Sigmoid colon (tissue), 6 donors: ENCODE measurements at regions not wholly inside any gene's neighbourhood (a gene's known extent, or its start where the extent isn't known, plus 50 kb on each side); places are given as distances from the start of the nearest gene placed in this dataset.

Source experiments
- DNase-seq: peaks from one replicate; pipeline ENCODE4 v3.0.0-alpha.2; 2019
- H3K27ac ChIP-seq, 4 donors: fragments of 200-600 bp; sonication (generic); one replicate each; pipeline ENCODE4 v1.5.1; 2016 to 2019; ENCODE audit warnings: mild to moderate bottlenecking in 1 of 4
- H3K27me3 ChIP-seq, 3 donors: fragments of 200-600 bp; sonication (generic); one replicate each; pipeline ENCODE4 v1.5.1; 2019; ENCODE audit warnings: mild to moderate bottlenecking in 1 of 3
- H3K36me3 ChIP-seq, 4 donors: fragments of 200-600 bp; sonication (generic); one replicate each; pipeline ENCODE4 v1.5.1; 2016 to 2019
- H3K4me1 ChIP-seq, 4 donors: fragments of 200-600 bp; sonication (generic); one replicate each; pipeline ENCODE4 v1.5.1; 2017 to 2019
- H3K4me3 ChIP-seq, 4 donors: fragments of 200-600 bp; sonication (generic); one replicate each; pipeline ENCODE4 v1.5.1; 2017 to 2019; ENCODE audit warnings: mild to moderate bottlenecking in 2 of 4, moderate library complexity in 1 of 4
- H3K9me3 ChIP-seq, 4 donors: fragments of 200-600 bp in 3 of 4; sonication (generic) in 3 of 4; one replicate each; pipeline versions ENCODE4 v1.5.1 to v1.6.1; 2013 to 2019
- EP300 ChIP-seq, 4 donors: sonication (generic); formaldehyde crosslinking; IDR thresholded peaks; one replicate each; pipeline ENCODE4 v1.6.1; 2017; ENCODE audit warnings: antibody characterized with exemption in 4 of 4
- POLR2A ChIP-seq, 2 donors: fragments of 450-650 bp; IDR thresholded peaks; one replicate each; pipeline ENCODE4 v1.6.1; 2016; ENCODE audit warnings: antibody characterized with exemption in 2 of 2, mild to moderate bottlenecking in 2 of 2, moderate library complexity in 2 of 2
- POLR2AphosphoS5 ChIP-seq, 4 donors: sonication (generic); formaldehyde crosslinking; IDR thresholded peaks; one replicate each; pipeline ENCODE4 v1.6.1; 2017; ENCODE audit warnings: antibody characterized with exemption in 4 of 4
- WGBS, 2 donors: extraction: QIAGEN DNeasy Blood & Tissue Kit; methylation state at CpG; one replicate each; pipeline ENCODE4 v1.1.7; 2013; 5-methylcytosine and 5-hydroxymethylcytosine counted together
- intact Hi-C: fragments of 100-400 bp; cut with DNase I; formaldehyde crosslinking; loops from one replicate; pipeline ENCODE4 v1.15.1; 2023
- TF ChIP-seq, protein P1 (sequence below), 4 experiments: fragments of 450-650 bp in 3 of 4; fragments of 200-600 bp in 1 of 4; IDR thresholded peaks; one replicate each; pipeline ENCODE4 v1.5.1; 2016 to 2019; ENCODE audit warnings: antibody characterized with exemption in 4 of 4, mild to moderate bottlenecking in 3 of 4, moderate library complexity in 2 of 4
- donor health status: healthy with polysubstance abuse.
- donor health status: healthy.

DNA sequence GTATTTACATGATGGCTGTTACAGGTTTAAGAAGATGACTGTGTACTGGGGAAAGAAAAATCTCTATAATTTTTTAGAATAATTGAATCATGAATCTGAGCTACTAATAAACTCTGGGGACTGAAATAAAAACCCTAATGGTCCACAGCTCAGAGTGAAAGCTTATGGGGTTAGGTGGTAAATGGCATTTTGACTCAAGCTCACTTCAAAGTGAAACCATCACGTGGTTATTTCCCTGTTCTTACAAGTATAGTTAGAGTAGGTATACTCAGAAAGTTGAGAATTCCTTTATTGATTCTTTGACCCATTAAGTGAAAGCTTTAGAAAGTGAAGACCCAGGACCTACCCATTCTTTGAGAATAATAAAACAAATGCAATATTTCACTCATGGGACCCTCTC is 626.2 kb upstream of the SETBP1 start:
- intact Hi-C loops, result no loop called here
- Histone ChIP-seq H3K36me3 (no peaks in the 10 kb centered on the region), H3K4me1 (no peaks in the 10 kb centered on the region), H3K27me3 (no peaks in the 10 kb centered on the region), H3K4me3 (no peak overlapping the region), H3K27ac (no peak overlapping the region), H3K9me3 (no peaks in the 10 kb centered on the region)
- 27 to 62% methylated on average over 1 of the region's 1 CpG for WGBS, 2 donors
- no peak for DNase-seq
- TF ChIP-seq EP300 (IDR thresholded peaks at IDR 0.05) (no peak), POLR2AphosphoS5 (IDR thresholded peaks at IDR 0.05) (no peak), POLR2A (IDR thresholded peaks at IDR 0.05) (no peak)
- TF ChIP-seq, protein P1, sequence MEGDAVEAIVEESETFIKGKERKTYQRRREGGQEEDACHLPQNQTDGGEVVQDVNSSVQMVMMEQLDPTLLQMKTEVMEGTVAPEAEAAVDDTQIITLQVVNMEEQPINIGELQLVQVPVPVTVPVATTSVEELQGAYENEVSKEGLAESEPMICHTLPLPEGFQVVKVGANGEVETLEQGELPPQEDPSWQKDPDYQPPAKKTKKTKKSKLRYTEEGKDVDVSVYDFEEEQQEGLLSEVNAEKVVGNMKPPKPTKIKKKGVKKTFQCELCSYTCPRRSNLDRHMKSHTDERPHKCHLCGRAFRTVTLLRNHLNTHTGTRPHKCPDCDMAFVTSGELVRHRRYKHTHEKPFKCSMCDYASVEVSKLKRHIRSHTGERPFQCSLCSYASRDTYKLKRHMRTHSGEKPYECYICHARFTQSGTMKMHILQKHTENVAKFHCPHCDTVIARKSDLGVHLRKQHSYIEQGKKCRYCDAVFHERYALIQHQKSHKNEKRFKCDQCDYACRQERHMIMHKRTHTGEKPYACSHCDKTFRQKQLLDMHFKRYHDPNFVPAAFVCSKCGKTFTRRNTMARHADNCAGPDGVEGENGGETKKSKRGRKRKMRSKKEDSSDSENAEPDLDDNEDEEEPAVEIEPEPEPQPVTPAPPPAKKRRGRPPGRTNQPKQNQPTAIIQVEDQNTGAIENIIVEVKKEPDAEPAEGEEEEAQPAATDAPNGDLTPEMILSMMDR (IDR thresholded peaks at IDR 0.05), result no peak

- no peak for DNase-seq
- H3K4me3 ChIP-seq, result no peak overlapping the region
- H3K9me3 ChIP-seq, result no peaks in the 10 kb centered on the region
- no peaks in the 10 kb centered on the region for H3K36me3 ChIP-seq
- no peaks in the 10 kb centered on the region for H3K4me1 ChIP-seq
- TF ChIP-seq, protein P1 (IDR thresholded peaks at IDR 0.05), result no peak
- TF ChIP-seq POLR2AphosphoS5 (IDR thresholded peaks at IDR 0.05) (no peak), POLR2A (IDR thresholded peaks at IDR 0.05) (no peak), EP300 (IDR thresholded peaks at IDR 0.05) (no peak)
- H3K27ac ChIP-seq, result no peak overlapping the region
- no peaks in the 10 kb centered on the region for H3K27me3 ChIP-seq
- 89 to 90% methylated on average over 3 of the region's 3 CpGs for WGBS, 2 donors
- intact Hi-C loops, result no loop called here
Measured at GRCh38 chr18:44060197-44060596, 620.5 kb upstream of the SETBP1 start.

GRCh38 chr18:44061438-44061837 is 619.2 kb upstream of the SETBP1 start:
- Histone ChIP-seq H3K36me3 (no peaks in the 10 kb centered on the region), H3K27ac (no peak overlapping the region), H3K27me3 (no peaks in the 10 kb centered on the region), H3K9me3 (no peaks in the 10 kb centered on the region), H3K4me3 (no peak overlapping the region), H3K4me1 (no peaks in the 10 kb centered on the region)
- intact Hi-C loops, result no loop called here
- DNase-seq, result no peak
- 95% methylated on average over 7 of the region's 7 CpGs for WGBS, 2 donors
- TF ChIP-seq, protein P1 (IDR thresholded peaks at IDR 0.05), result no peak
- no peak for TF ChIP-seq POLR2A (IDR thresholded peaks at IDR 0.05)
- TF ChIP-seq POLR2AphosphoS5 (IDR thresholded peaks at IDR 0.05), result no peak
- no peak for TF ChIP-seq EP300 (IDR thresholded peaks at IDR 0.05)

DNA sequence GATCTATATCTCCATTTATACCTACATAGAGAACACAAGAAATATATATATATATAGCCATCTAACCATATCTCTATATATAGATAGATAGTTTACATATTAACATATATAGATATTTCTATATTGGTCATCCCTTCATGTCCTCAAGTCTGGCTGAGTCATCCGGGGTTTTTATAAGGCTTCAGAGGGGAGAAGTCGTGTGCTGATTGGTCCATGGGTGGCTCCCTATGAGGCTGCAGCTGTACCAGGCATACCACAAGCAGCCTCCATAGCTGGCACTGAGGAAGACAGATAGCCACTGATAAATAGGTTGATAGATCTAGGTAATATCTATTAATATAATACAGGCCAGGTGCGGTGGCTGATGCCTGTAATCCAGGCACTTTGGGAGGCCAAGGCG is 618.3 kb upstream of the SETBP1 start:
- intact Hi-C loops, result no loop called here

GRCh38 chr18:44065206-44065605 is 615.5 kb upstream of the SETBP1 start:
- TF ChIP-seq, protein P1 (IDR thresholded peaks at IDR 0.05), result no peak
- no peak for TF ChIP-seq POLR2AphosphoS5 (IDR thresholded peaks at IDR 0.05)
- TF ChIP-seq POLR2A (IDR thresholded peaks at IDR 0.05), result no peak
- TF ChIP-seq EP300 (IDR thresholded peaks at IDR 0.05), result no peak
- intact Hi-C loops, result no loop called here

More for the DNA sequence above, 618.3 kb upstream of the SETBP1 start:
- H3K9me3 ChIP-seq, result no peaks in the 10 kb centered on the region
- H3K4me3 ChIP-seq, result no peak overlapping the region
- DNase-seq, result no peak
- no peaks in the 10 kb centered on the region for H3K4me1 ChIP-seq
- H3K36me3 ChIP-seq, result no peaks in the 10 kb centered on the region
- H3K27me3 ChIP-seq, result no peaks in the 10 kb centered on the region
- WGBS, 2 donors, result 87% methylated on average over 4 of the region's 4 CpGs
- no peak overlapping the region for H3K27ac ChIP-seq
- no peak for TF ChIP-seq POLR2AphosphoS5 (IDR thresholded peaks at IDR 0.05)
- TF ChIP-seq EP300 (IDR thresholded peaks at IDR 0.05), result no peak
- TF ChIP-seq, protein P1 (IDR thresholded peaks at IDR 0.05), result no peak
- TF ChIP-seq POLR2A (IDR thresholded peaks at IDR 0.05), result no peak

More at GRCh38 chr18:44065206-44065605, 615.5 kb upstream of the SETBP1 start:
- Histone ChIP-seq H3K36me3 (no peaks in the 10 kb centered on the region), H3K4me1 (no peaks in the 10 kb centered on the region), H3K27me3 (no peaks in the 10 kb centered on the region), H3K4me3 (no peak overlapping the region), H3K9me3 (no peaks in the 10 kb centered on the region), H3K27ac (no peak overlapping the region)
- 62 to 71% methylated on average over 3 of the region's 3 CpGs for WGBS, 2 donors
- no peak for DNase-seq
